T-cell (primary cell): ENCODE measurements at regions not wholly inside any gene's neighbourhood (a gene's known extent, or its start where the extent isn't known, plus 50 kb on each side); places are given as distances from the start of the nearest gene placed in this dataset.

ENCODE experiments used
- ATAC-seq, 4 experiments: fragments of 200-7000 bp in 3 of 4; fragments of 150-1000 bp in 1 of 4; cut with Tn5 transposase; replicated peaks in 1 of 4; 1 replicate in 3 of 4; 2 replicates in 1 of 4; pipeline ENCODE4 v1.10.0; 2021; ENCODE audit warnings: moderate library complexity in 3 of 4, mild to moderate bottlenecking in 2 of 4, moderate number of reproducible peaks in 1 of 4
- CTCF ChIA-PET, 2 donors: fragments of 300-600 bp; sonication (Branson Sonifier 250); formaldehyde crosslinking; loops; one replicate each; lab custom pipeline; 2022; ENCODE audit warnings: antibody characterized with exemption in 2 of 2; lab: Charles Lee
- POLR2A ChIA-PET, 2 donors: fragments of 300-600 bp; sonication (Branson Sonifier 250); formaldehyde crosslinking; loops; one replicate each; lab custom pipeline; 2022; ENCODE audit warnings: antibody characterized with exemption in 2 of 2; lab: Charles Lee
- DNase-seq, 35 experiments: peaks; one replicate each; pipeline versions ENCODE4 v3.0.0 to v3.0.0-alpha.2; 2013 to 2023
- H3K27ac ChIP-seq: one replicate; pipeline ENCODE4 v1.5.1; 2013; ENCODE audit warnings: low read length
- H3K27me3 ChIP-seq, 2 experiments: replicated peaks in 1 of 2; 1 replicate in 1 of 2; 2 replicates in 1 of 2; pipeline versions ENCODE4 v1.6.1 to v1.7.0; 2013; ENCODE audit warnings: low read length in 1 of 2, mixed read lengths in 1 of 2; ENCODE audit not compliant: control insufficient read depth in 2 of 2, insufficient read depth in 2 of 2; ENCODE audit errors: extremely low read depth in 1 of 2
- H3K36me3 ChIP-seq, 2 donors: 1 replicate in 1 of 2; 2 replicates in 1 of 2; pipeline versions ENCODE4 v1.6.1 to v1.7.0; 2013; ENCODE audit warnings: low read length in 1 of 2; ENCODE audit not compliant: control insufficient read depth in 2 of 2, insufficient read depth in 1 of 2; ENCODE audit errors: extremely low read depth in 1 of 2
- H3K4me1 ChIP-seq, 2 experiments: 1 replicate in 1 of 2; 2 replicates in 1 of 2; pipeline versions ENCODE4 v1.6.1 to v1.7.0; 2013; ENCODE audit warnings: low read length in 2 of 2, mixed read lengths in 1 of 2; ENCODE audit not compliant: insufficient read depth in 2 of 2, control insufficient read depth in 1 of 2; ENCODE audit errors: extremely low read depth in 1 of 2
- H3K4me3 ChIP-seq, 2 donors: 1 replicate in 1 of 2; 2 replicates in 1 of 2; pipeline versions ENCODE4 v1.5.1 to v1.7.0; 2013; ENCODE audit warnings: mild to moderate bottlenecking in 2 of 2, low read length in 1 of 2, moderate library complexity in 1 of 2; ENCODE audit not compliant: control insufficient read depth in 1 of 2; ENCODE audit errors: extremely low read depth in 1 of 2
- H3K9me3 ChIP-seq: 2 replicates; pipeline ENCODE4 v1.7.0; 2013
- H3K27ac Mint-ChIP-seq, 2 donors: one replicate each; pipeline ENCODE4 v1.8.0; 2020 to 2021; ENCODE audit warnings: mild to moderate bottlenecking in 2 of 2, mixed read lengths in 2 of 2
- H3K27me3 Mint-ChIP-seq, 2 donors: one replicate each; pipeline ENCODE4 v1.8.0; 2021 to 2022; ENCODE audit warnings: mixed read lengths in 2 of 2
- H3K36me3 Mint-ChIP-seq: one replicate; pipeline ENCODE4 v1.8.0; 2021; ENCODE audit warnings: mixed read lengths
- H3K4me1 Mint-ChIP-seq, 3 donors: one replicate each; pipeline ENCODE4 v1.8.0; 2020 to 2022; ENCODE audit warnings: mixed read lengths in 3 of 3, mild to moderate bottlenecking in 1 of 3
- H3K4me3 Mint-ChIP-seq, 3 donors: one replicate each; pipeline ENCODE4 v1.8.0; 2020 to 2022; ENCODE audit warnings: mild to moderate bottlenecking in 3 of 3, mixed read lengths in 3 of 3, moderate library complexity in 3 of 3
- H3K9me3 Mint-ChIP-seq, 3 donors: one replicate each; pipeline ENCODE4 v1.8.0; 2020 to 2022; ENCODE audit warnings: mixed read lengths in 3 of 3
- WGBS: methylation state at CpG from one replicate; pipeline ENCODE4 v1.1.5; 2013; ENCODE audit warnings: missing lambda C conversion rate; ENCODE audit not compliant: insufficient coverage; 5-methylcytosine and 5-hydroxymethylcytosine counted together

DNA sequence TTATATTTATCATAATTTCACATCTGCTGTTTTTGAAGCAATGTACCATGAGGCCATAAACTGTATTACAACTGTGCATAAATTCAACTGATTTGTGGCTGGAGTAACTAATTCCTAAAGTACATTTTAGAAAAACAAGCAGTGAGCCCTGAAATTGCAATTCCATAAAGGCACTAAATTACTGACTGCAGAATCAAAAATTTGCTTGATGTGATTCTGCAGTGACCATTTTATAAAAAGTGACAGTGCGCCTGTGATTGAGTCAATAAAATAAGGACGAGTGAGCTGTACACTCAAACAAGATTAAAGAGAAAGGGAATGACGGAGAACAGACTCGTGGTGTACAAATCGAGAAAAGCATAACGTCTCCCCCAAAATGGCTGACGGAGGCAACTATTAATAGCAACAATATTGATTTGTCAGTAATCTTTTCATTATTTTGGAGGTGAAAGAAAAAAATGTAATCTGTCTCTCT is 121.4 kb upstream of the MEIS2 start:
- no peaks in the 10 kb centered on the region for H3K9me3 ChIP-seq
- no peaks in the 10 kb centered on the region for H3K36me3 Mint-ChIP-seq
- DNase-seq (no peak), ATAC-seq (no peak)
- H3K27ac Mint-ChIP-seq, result no peak overlapping the region
- no peaks in the 10 kb centered on the region for H3K4me1 ChIP-seq
- H3K36me3 ChIP-seq, result no peaks in the 10 kb centered on the region
- no peaks in the 10 kb centered on the region for H3K27me3 ChIP-seq
- H3K4me1 Mint-ChIP-seq, result no peaks in the 10 kb centered on the region
- H3K27ac ChIP-seq, result no peak overlapping the region
- whole genome bisulfite sequencing, result no CpG with 5 or more reads among the region's 7 CpGs
- CTCF ChIA-PET, result no interaction called here
- H3K4me3 Mint-ChIP-seq, result no peak overlapping the region
- peaks cover 0 to 4% of the 10 kb centered on the region in 2 donors for H3K27me3 Mint-ChIP-seq
- POLR2A ChIA-PET, result no interaction called here
- no peak overlapping the region for H3K4me3 ChIP-seq
- H3K9me3 Mint-ChIP-seq, result no peaks in the 10 kb centered on the region

DNA sequence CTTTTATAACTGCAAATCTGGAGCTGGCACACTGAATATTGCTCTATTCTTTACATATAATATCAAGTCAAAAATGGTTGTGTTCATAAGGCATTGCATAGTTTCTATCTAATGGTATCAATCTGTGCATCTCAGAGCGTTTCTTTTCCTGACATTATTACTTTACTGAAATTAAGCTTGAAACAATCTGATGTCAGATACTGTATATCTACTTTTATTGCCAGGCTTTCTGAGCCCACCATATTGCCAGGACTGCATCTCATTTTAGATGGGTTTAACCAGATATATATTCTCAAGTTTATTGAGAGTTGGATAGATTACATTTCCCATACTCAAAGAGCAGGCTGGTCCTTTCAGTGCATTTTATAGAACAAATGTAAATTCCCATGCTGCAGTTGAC is 122.7 kb upstream of the MEIS2 start:
- H3K4me3 ChIP-seq, result no peak overlapping the region
- WGBS, result no CpG with 5 or more reads among the region's 1 CpG
- H3K4me1 Mint-ChIP-seq, result no peaks in the 10 kb centered on the region
- no peaks in the 10 kb centered on the region for H3K9me3 Mint-ChIP-seq
- H3K27ac Mint-ChIP-seq, result no peak overlapping the region
- no peak overlapping the region for H3K4me3 Mint-ChIP-seq
- ChIA-PET POLR2A (no interaction called here), CTCF (no interaction called here)
- no peak overlapping the region for H3K27ac ChIP-seq
- no peaks in the 10 kb centered on the region for H3K36me3 Mint-ChIP-seq
- no peaks in the 10 kb centered on the region for H3K9me3 ChIP-seq
- H3K27me3 ChIP-seq, result no peaks in the 10 kb centered on the region
- DNase-seq (no peak), ATAC-seq (no peak)
- H3K4me1 ChIP-seq, result no peaks in the 10 kb centered on the region
- peaks cover 0 to 4% of the 10 kb centered on the region in 2 donors for H3K27me3 Mint-ChIP-seq
- H3K36me3 ChIP-seq, result no peaks in the 10 kb centered on the region

DNA sequence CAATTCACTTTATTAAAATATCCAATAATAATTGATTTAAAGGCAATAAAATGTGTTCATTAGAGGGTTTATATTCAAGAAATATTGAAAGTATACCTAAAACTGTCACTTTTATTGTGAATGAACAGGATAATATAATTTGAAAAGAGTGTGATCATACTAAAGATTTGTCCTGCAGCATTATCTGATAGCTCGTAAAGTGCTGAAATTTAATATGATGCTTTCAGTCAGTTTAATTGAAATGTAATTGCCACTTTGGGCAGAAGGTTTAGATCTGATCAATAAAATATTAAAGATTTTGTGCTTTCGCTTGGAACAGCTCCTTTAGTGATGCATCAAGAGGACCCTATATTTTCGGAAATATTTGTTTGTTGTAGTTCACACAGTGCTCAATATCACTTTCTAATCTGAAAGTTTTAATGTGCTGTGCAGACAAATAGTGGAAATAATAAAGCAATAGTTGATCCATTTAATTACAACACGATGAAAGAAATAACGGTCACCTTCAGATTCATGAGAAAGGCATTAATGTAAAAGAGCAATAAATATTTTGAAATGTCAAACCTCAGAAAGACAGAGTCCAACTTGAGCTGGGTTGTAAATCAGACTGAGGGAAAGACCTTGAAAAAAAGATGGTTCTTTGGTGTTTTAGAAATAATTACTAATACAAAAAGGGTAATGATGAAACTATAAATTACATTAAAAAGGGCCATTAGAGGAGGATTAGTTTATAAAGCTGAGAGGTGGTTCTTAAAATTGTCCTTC is 129.7 kb upstream of the MEIS2 start:
- H3K27me3 Mint-ChIP-seq, result peaks cover 0 to 4% of the 10 kb centered on the region in 2 donors
- no peaks in the 10 kb centered on the region for H3K4me1 Mint-ChIP-seq
- DNase-seq (no peak), ATAC-seq (no peak)
- no peak overlapping the region for H3K27ac Mint-ChIP-seq
- no peaks in the 10 kb centered on the region for H3K36me3 Mint-ChIP-seq
- no peaks in the 10 kb centered on the region for H3K9me3 ChIP-seq
- ChIA-PET POLR2A (no interaction called here), CTCF (no interaction called here)
- H3K27ac ChIP-seq, result no peak overlapping the region
- no peaks in the 10 kb centered on the region for H3K4me1 ChIP-seq
- no peak overlapping the region for H3K4me3 ChIP-seq
- no peak overlapping the region for H3K4me3 Mint-ChIP-seq
- H3K27me3 ChIP-seq, result no peaks in the 10 kb centered on the region
- peaks cover 0 to 11% (median 2%) of the 10 kb centered on the region in 3 donors for H3K9me3 Mint-ChIP-seq
- H3K36me3 ChIP-seq, result no peaks in the 10 kb centered on the region
- 63% methylated on average over 1 of the region's 5 CpGs for WGBS

DNA sequence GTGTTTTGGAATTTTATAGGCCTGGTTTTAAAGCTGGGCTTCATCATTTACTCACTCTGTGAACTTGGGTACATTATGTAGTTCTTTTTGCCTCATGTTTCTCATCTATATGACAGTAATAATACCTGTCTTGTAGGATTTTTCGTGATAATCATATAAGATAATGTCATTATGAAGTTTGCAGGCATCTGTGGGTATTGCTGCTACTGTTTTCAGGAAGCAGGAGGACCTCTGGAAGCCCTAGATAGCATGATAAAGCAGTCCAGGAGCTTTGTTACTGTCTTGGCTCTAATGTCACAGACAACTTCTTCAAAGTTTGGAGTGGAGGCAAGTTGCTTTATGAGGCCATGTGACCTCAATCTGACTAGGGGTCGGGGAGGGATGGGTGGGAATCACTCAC is 145.0 kb upstream of the MEIS2 start:
- no peaks in the 10 kb centered on the region for H3K4me1 Mint-ChIP-seq
- no peak overlapping the region for H3K27ac Mint-ChIP-seq
- no peak overlapping the region for H3K4me3 Mint-ChIP-seq
- ATAC-seq (no peak), DNase-seq (no peak)
- no peak overlapping the region for H3K27ac ChIP-seq
- CTCF ChIA-PET, result interaction anchor here in 1 of 2 donors (0.7 kb wide), 1 partner anchor 104 kb away, joined by 3 read pairs; no protein-coding TSS in a partner anchor
- H3K9me3 Mint-ChIP-seq, result peaks cover 0 to 6% (median 0%) of the 10 kb centered on the region in 3 donors
- H3K4me3 ChIP-seq, result no peak overlapping the region
- H3K27me3 Mint-ChIP-seq, result peaks cover 0 to 4% of the 10 kb centered on the region in 2 donors
- POLR2A ChIA-PET, result no interaction called here
- H3K9me3 ChIP-seq, result no peaks in the 10 kb centered on the region
- no peaks in the 10 kb centered on the region for H3K4me1 ChIP-seq
- no peaks in the 10 kb centered on the region for H3K36me3 Mint-ChIP-seq
- WGBS, result no CpG with 5 or more reads among the region's 2 CpGs
- no peaks in the 10 kb centered on the region for H3K27me3 ChIP-seq
- no peaks in the 10 kb centered on the region for H3K36me3 ChIP-seq

DNA sequence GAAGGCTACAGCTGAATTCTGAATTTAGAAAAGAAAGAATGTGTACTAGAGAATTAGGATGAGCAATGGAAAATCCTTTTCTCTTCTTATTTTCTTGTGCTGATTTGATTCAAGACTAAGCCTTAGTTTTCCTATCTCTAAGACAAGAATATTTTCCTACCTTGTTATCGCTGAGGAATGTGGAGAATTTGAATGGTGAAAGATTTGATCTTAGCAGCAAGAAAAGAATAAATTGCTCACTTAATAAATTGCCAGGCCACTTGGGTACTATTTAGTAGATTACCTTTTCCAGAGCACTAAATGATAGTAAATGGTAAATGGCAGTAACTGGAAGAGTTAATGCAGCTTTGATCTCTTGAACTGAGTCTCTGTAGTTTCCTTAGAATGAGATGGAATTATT is 145.7 kb upstream of the MEIS2 start:
- Histone ChIP-seq H3K9me3 (no peaks in the 10 kb centered on the region), H3K4me3 (no peak overlapping the region), H3K27ac (no peak overlapping the region), H3K4me1 (no peaks in the 10 kb centered on the region), H3K27me3 (no peaks in the 10 kb centered on the region), H3K36me3 (no peaks in the 10 kb centered on the region)
- no peak overlapping the region for H3K27ac Mint-ChIP-seq
- no peak overlapping the region for H3K4me3 Mint-ChIP-seq
- H3K4me1 Mint-ChIP-seq, result no peaks in the 10 kb centered on the region
- ChIA-PET CTCF (no interaction called here), POLR2A (no interaction called here)
- no peaks in the 10 kb centered on the region for H3K36me3 Mint-ChIP-seq
- H3K9me3 Mint-ChIP-seq, result no peaks in the 10 kb centered on the region
- ATAC-seq (no peak), DNase-seq (no peak)
- H3K27me3 Mint-ChIP-seq, result no peaks in the 10 kb centered on the region
- WGBS, result no CpG with 5 or more reads among the region's 1 CpG

DNA sequence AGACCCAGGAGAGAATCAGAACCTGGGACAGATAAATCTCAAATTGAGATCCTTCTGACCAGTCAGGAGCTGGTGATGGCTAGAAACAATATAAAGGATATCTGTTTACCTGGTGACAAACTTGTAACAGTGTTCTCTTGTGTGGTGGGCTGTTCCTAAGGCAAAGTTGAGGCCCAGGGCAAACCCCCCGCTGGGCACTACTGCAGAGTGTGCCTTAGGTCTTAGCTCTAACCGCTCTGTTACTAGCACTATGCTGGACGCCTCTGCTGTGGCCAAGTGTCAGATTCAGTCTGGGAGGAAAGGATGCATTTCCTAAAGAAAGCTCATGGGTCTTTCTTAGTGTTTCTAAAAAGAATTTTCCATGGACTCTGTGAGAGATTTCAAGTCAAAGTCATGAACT is 146.5 kb upstream of the MEIS2 start:
- no peak overlapping the region for H3K4me3 Mint-ChIP-seq
- no peak overlapping the region for H3K27ac Mint-ChIP-seq
- Histone ChIP-seq H3K4me3 (no peak overlapping the region), H3K27me3 (no peaks in the 10 kb centered on the region), H3K9me3 (no peaks in the 10 kb centered on the region), H3K27ac (no peak overlapping the region), H3K36me3 (no peaks in the 10 kb centered on the region), H3K4me1 (no peaks in the 10 kb centered on the region)
- H3K4me1 Mint-ChIP-seq, result no peaks in the 10 kb centered on the region
- H3K9me3 Mint-ChIP-seq, result no peaks in the 10 kb centered on the region
- no peak for ATAC-seq
- ChIA-PET POLR2A (no interaction called here), CTCF (no interaction called here)
- no peaks in the 10 kb centered on the region for H3K27me3 Mint-ChIP-seq
- no peak for DNase-seq
- WGBS, result 60% methylated on average over 3 of the region's 3 CpGs
- H3K36me3 Mint-ChIP-seq, result no peaks in the 10 kb centered on the region
